PC-9 (cell line): ENCODE measurements at regions not wholly inside any gene's neighbourhood (a gene's known extent, or its start where the extent isn't known, plus 50 kb on each side); places are given as distances from the start of the nearest gene placed in this dataset.

Experiments used
- BruUV-seq: library from RNA; stranded (reverse); fragments of 400-500 nt; replicated peaks from 2 replicates; lab custom pipeline; 2021; lab: Mats Ljungman, UMichigan
- CTCF ChIA-PET: fragments of 300-600 bp; sonication (Branson Sonifier 250); formaldehyde crosslinking; loops from one replicate; lab custom pipeline; 2022; ENCODE audit warnings: antibody characterized with exemption; lab: Charles Lee
- POLR2A ChIA-PET: fragments of 300-600 bp; sonication (Branson Sonifier 250); formaldehyde crosslinking; loops from one replicate; lab custom pipeline; 2022; ENCODE audit warnings: antibody characterized with exemption; ENCODE audit not compliant: unreplicated experiment; lab: Charles Lee
- DNase-seq, 2 experiments: peaks; one replicate each; pipeline versions ENCODE4 v3.0.0 to v3.0.0-alpha.2; 2015 to 2022; ENCODE audit warnings: mixed read lengths in 1 of 2
- H2AFZ ChIP-seq: fragments of 200-600 bp; sonication (generic); 2 replicates; pipeline ENCODE4 v1.8.1; 2017; ENCODE audit warnings: antibody characterized with exemption
- H3F3A ChIP-seq: fragments of 200-600 bp; sonication (generic); 2 replicates; pipeline ENCODE4 v1.8.1; 2017; ENCODE audit warnings: antibody characterized with exemption, mild to moderate bottlenecking, low read depth; ENCODE audit not compliant: insufficient read depth
- H3K27ac ChIP-seq: fragments of 200-600 bp; sonication (generic); 2 replicates; pipeline ENCODE4 v1.6.1; 2016; ENCODE audit warnings: mixed run types
- H3K27me3 ChIP-seq: fragments of 200-600 bp; sonication (generic); 2 replicates; pipeline ENCODE4 v1.6.1; 2016; ENCODE audit warnings: low read depth, mixed run types; ENCODE audit not compliant: insufficient read depth
- H3K36me3 ChIP-seq: fragments of 200-600 bp; sonication (generic); 2 replicates; pipeline ENCODE4 v1.6.1; 2016; ENCODE audit warnings: low read depth, mixed run types
- H3K4me1 ChIP-seq: fragments of 200-600 bp; sonication (generic); replicated peaks from 2 replicates; pipeline ENCODE4 v1.6.1; 2016; ENCODE audit warnings: mixed run types; ENCODE audit not compliant: insufficient read depth
- H3K4me2 ChIP-seq: fragments of 200-600 bp; sonication (generic); 2 replicates; pipeline ENCODE4 v1.6.1; 2017; ENCODE audit warnings: mixed run types
- H3K4me3 ChIP-seq: fragments of 200-600 bp; sonication (generic); 2 replicates; pipeline ENCODE4 v1.6.1; 2016; ENCODE audit warnings: mixed run types
- H3K79me2 ChIP-seq: fragments of 200-600 bp; sonication (generic); 2 replicates; pipeline ENCODE4 v1.6.1; 2017; ENCODE audit warnings: low read depth, mixed run types
- H3K9me2 ChIP-seq: fragments of 200-600 bp; sonication (generic); 2 replicates; pipeline ENCODE4 v1.8.1; 2017; ENCODE audit warnings: mild to moderate bottlenecking; ENCODE audit not compliant: insufficient read depth
- H3K9me3 ChIP-seq: fragments of 200-600 bp; sonication (generic); 2 replicates; pipeline ENCODE4 v1.8.1; 2016; ENCODE audit warnings: low read depth; ENCODE audit not compliant: insufficient read depth
- H4K20me1 ChIP-seq: fragments of 200-600 bp; sonication (generic); 2 replicates; pipeline ENCODE4 v1.8.1; 2017; ENCODE audit not compliant: insufficient read depth
- EZH2 ChIP-seq: fragments of 200-600 bp; sonication (generic); IDR thresholded peaks from 2 replicates; pipeline ENCODE4 v1.8.0; 2017; ENCODE audit warnings: antibody characterized with exemption, low read depth
- intact Hi-C: fragments of 100-400 bp; cut with micrococcal nuclease; formaldehyde crosslinking; loops from one replicate; pipeline ENCODE4 v1.10.0; 2022; ENCODE audit not compliant: unreplicated experiment
- TF ChIP-seq, protein P1 (sequence below): fragments of 200-600 bp; sonication (generic); conservative IDR thresholded peaks from 2 replicates; pipeline ENCODE4 v1.6.1; 2017; ENCODE audit warnings: mixed run types, antibody characterized with exemption, mild to moderate bottlenecking, moderate library complexity

DNA sequence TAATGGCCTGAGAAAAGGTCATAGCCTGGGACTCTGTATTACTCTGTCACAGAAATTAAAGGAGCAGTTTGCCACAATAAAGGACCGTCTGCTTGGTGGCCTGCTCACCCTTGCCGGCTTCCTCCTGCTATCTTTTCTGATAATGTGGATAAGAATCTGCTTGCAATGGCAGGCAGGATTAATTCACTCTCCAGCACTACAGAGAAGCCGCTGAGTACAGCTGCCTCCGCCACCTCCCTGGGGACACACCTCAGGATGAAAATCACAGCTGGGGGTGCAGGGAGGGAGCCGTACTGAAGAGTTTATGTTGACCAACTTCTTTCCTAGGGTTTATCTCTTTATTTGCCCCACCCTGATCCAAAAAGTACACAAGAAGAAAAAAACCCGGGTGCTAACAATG is 245.9 kb upstream of the RPL38 start:
- Histone ChIP-seq H3K27ac (no peak overlapping the region), H3K4me3 (no peak overlapping the region), H3K79me2 (no peaks in the 10 kb centered on the region), H3F3A (peaks cover 8% of the 10 kb centered on the region; the same call in 1 of the 2 replicates), H3K9me3 (no peaks in the 10 kb centered on the region), H3K4me1 (no peaks in the 10 kb centered on the region), H3K4me2 (no peak overlapping the region), H3K9me2 (no peaks in the 10 kb centered on the region), H3K27me3 (peaks cover 35% of the 10 kb centered on the region), H2AFZ (no peak overlapping the region), H3K36me3 (no peaks in the 10 kb centered on the region), H4K20me1 (no peaks in the 10 kb centered on the region)
- BruUV-seq = no TSS peak
- intact Hi-C loops = no loop called here
- TF ChIP-seq EZH2 = no peak
- TF ChIP-seq, protein P1, sequence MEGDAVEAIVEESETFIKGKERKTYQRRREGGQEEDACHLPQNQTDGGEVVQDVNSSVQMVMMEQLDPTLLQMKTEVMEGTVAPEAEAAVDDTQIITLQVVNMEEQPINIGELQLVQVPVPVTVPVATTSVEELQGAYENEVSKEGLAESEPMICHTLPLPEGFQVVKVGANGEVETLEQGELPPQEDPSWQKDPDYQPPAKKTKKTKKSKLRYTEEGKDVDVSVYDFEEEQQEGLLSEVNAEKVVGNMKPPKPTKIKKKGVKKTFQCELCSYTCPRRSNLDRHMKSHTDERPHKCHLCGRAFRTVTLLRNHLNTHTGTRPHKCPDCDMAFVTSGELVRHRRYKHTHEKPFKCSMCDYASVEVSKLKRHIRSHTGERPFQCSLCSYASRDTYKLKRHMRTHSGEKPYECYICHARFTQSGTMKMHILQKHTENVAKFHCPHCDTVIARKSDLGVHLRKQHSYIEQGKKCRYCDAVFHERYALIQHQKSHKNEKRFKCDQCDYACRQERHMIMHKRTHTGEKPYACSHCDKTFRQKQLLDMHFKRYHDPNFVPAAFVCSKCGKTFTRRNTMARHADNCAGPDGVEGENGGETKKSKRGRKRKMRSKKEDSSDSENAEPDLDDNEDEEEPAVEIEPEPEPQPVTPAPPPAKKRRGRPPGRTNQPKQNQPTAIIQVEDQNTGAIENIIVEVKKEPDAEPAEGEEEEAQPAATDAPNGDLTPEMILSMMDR = no peak
- ChIA-PET CTCF (no interaction called here), POLR2A (no interaction called here)
- no peak for DNase-seq

DNA sequence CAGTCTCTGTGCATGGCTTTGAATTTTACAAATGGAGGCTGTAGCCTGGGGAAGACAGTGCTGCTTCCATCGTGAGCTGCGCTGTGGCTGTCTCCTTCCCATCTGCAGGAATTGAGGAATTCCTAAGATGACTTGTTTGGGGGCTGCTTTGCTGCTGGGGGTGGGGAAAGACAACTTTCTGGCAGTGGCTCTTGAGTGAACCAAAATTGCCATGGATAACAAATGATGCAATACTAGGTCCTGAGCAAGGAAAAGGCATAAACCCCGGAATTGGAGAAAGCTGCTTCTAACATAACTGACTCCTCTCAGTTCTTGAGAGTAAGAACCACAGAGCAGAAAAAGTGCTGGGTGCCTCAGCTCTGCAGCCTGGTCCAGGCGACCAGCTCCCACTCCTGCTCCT is 245.0 kb upstream of the RPL38 start:
- TF ChIP-seq, protein P1 = no peak
- no peak for TF ChIP-seq EZH2
- CTCF ChIA-PET = no interaction called here

DNA sequence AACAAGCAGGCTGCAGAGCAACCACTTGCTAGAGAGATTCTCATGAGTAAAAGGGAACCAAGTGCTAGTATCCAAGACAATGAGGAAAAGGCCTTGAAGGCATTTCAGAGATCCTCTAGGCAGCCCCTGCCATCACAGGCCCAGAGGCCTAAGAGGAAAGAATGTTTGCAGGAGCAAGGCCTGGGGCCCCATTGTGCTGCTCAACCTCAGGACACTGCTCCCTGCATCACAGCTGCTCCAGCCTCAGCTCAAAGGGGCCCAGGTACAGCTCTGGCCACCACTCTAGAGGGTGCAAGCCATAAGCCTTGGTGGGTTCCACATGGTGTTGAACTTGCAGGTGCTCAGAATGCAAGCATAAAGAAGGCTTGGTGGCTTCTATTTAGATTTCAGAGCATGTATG is 243.0 kb upstream of the RPL38 start:
- H3K27me3 ChIP-seq = peaks cover 35% of the 10 kb centered on the region
- no peaks in the 10 kb centered on the region for H3K9me2 ChIP-seq
- ChIA-PET CTCF (no interaction called here), POLR2A (no interaction called here)
- no peaks in the 10 kb centered on the region for H3K4me1 ChIP-seq
- no peak for TF ChIP-seq EZH2
- TF ChIP-seq, protein P1 = no peak
- no peak overlapping the region for H2AFZ ChIP-seq
- intact Hi-C loops = no loop called here
- H3K4me2 ChIP-seq = no peak overlapping the region
- no peaks in the 10 kb centered on the region for H4K20me1 ChIP-seq
- BruUV-seq = no TSS peak
- no peaks in the 10 kb centered on the region for H3F3A ChIP-seq
- DNase-seq = no peak
- no peaks in the 10 kb centered on the region for H3K79me2 ChIP-seq
- no peak overlapping the region for H3K27ac ChIP-seq
- H3K9me3 ChIP-seq = no peaks in the 10 kb centered on the region
- H3K4me3 ChIP-seq = no peak overlapping the region
- H3K36me3 ChIP-seq = no peaks in the 10 kb centered on the region

More for the DNA sequence above, 245.0 kb upstream of the RPL38 start:
- H3K9me3 ChIP-seq = no peaks in the 10 kb centered on the region
- H3K4me3 ChIP-seq = no peak overlapping the region
- DNase-seq = no peak
- no peak overlapping the region for H2AFZ ChIP-seq
- no peaks in the 10 kb centered on the region for H4K20me1 ChIP-seq
- H3K79me2 ChIP-seq = no peaks in the 10 kb centered on the region
- no peaks in the 10 kb centered on the region for H3K9me2 ChIP-seq
- no peaks in the 10 kb centered on the region for H3K36me3 ChIP-seq
- BruUV-seq = no TSS peak
- intact Hi-C loops = no loop called here
- peaks cover 35% of the 10 kb centered on the region for H3K27me3 ChIP-seq
- no peak overlapping the region for H3K27ac ChIP-seq
- H3K4me1 ChIP-seq = no peaks in the 10 kb centered on the region
- POLR2A ChIA-PET = no interaction called here
- no peak overlapping the region for H3K4me2 ChIP-seq
- H3F3A ChIP-seq = peaks cover 5% of the 10 kb centered on the region; the same call in 1 of the 2 replicates
